GM18867 (cell line): ENCODE measurements at regions not wholly inside any gene's neighbourhood (a gene's known extent, or its start where the extent isn't known, plus 50 kb on each side); places are given as distances from the start of the nearest gene placed in this dataset.
"Not testable (repeated sequence)": the region's sequence is repeated elsewhere in the genome, so short reads cannot be mapped to it uniquely, and the experiment has no call there.

Source experiments
- ATAC-seq: cut with Tn5 transposase; IDR thresholded peaks from one replicate; pipeline ENCODE4 v1.9.1; 2021; ENCODE audit warnings: mild to moderate bottlenecking, moderate library complexity; ENCODE audit not compliant: unreplicated experiment

GRCh38 chr3:11713171-11713570, 69.5 kb upstream of the VGLL4 start:
- no peak for ATAC-seq

GRCh38 chr3:11712646-11713045, 68.9 kb upstream of the VGLL4 start:
- ATAC-seq, result no peak

- ATAC-seq, result no peak
Observed at GRCh38 chr3:11711876-11712275, 68.2 kb upstream of the VGLL4 start.

- ATAC-seq, result no peak
Observed at GRCh38 chr3:11709782-11710181, 66.1 kb upstream of the VGLL4 start.

- not testable (repeated sequence) for ATAC-seq
Observed at GRCh38 chr3:11707084-11707483, 63.4 kb upstream of the VGLL4 start.

- no peak for ATAC-seq
Observed at GRCh38 chr3:11706604-11707003, 62.9 kb upstream of the VGLL4 start.

GRCh38 chr3:11705049-11705448, 61.3 kb upstream of the VGLL4 start:
- ATAC-seq, result no peak

- ATAC-seq, result no peak
Observed at GRCh38 chr3:11703146-11703545, 59.4 kb upstream of the VGLL4 start.

- no peak for ATAC-seq
Observed at GRCh38 chr3:11699083-11699427, 55.3 kb upstream of the VGLL4 start.

GRCh38 chr3:11698326-11699082, 54.8 kb upstream of the VGLL4 start:
- ATAC-seq, result no peak

- no peak for ATAC-seq
Observed at GRCh38 chr3:11697701-11698100, 54.0 kb upstream of the VGLL4 start.

- ATAC-seq, result no peak
Observed at GRCh38 chr3:11696054-11696453, 52.3 kb upstream of the VGLL4 start.
